Suprapubic skin (tissue), 4 donors: ENCODE measurements at regions not wholly inside any gene's neighbourhood (a gene's known extent, or its start where the extent isn't known, plus 50 kb on each side); places are given as distances from the start of the nearest gene placed in this dataset.

Experiments
- DNase-seq, 2 donors: peaks; one replicate each; pipeline ENCODE4 v3.0.0-alpha.2; 2019; ENCODE audit warnings: low spot score in 2 of 2
- H3K27ac ChIP-seq: fragments of 200-600 bp; sonication (generic); one replicate; pipeline ENCODE4 v1.5.1; 2019
- H3K27me3 ChIP-seq: fragments of 200-600 bp; sonication (generic); one replicate; pipeline ENCODE4 v1.5.1; 2019
- H3K36me3 ChIP-seq: fragments of 200-600 bp; sonication (generic); one replicate; pipeline ENCODE4 v1.5.1; 2019
- H3K4me1 ChIP-seq: fragments of 200-600 bp; sonication (generic); one replicate; pipeline ENCODE4 v1.5.1; 2019
- H3K4me3 ChIP-seq: fragments of 200-600 bp; sonication (generic); one replicate; pipeline ENCODE4 v1.5.1; 2019; ENCODE audit warnings: mild to moderate bottlenecking
- H3K9me3 ChIP-seq: fragments of 200-600 bp; sonication (generic); one replicate; pipeline ENCODE4 v1.5.1; 2019
- EP300 ChIP-seq: sonication (generic); formaldehyde crosslinking; IDR thresholded peaks from one replicate; pipeline ENCODE4 v1.6.1; 2017; ENCODE audit warnings: antibody characterized with exemption
- POLR2A ChIP-seq, 2 donors: fragments of 450-650 bp; IDR thresholded peaks; one replicate each; pipeline ENCODE4 v1.6.1; 2017; ENCODE audit warnings: antibody characterized with exemption in 2 of 2, mild to moderate bottlenecking in 2 of 2, moderate library complexity in 2 of 2
- POLR2AphosphoS5 ChIP-seq, 3 donors: sonication (generic); formaldehyde crosslinking; IDR thresholded peaks; one replicate each; pipeline ENCODE4 v1.6.1; 2017; ENCODE audit warnings: antibody characterized with exemption in 3 of 3
- WGBS: methylation state at CpG from one replicate; pipeline ENCODE4 v1.1.5; 2018; 5-methylcytosine and 5-hydroxymethylcytosine counted together
- TF ChIP-seq, protein P1 (sequence below), 2 donors: fragments of 200-600 bp in 1 of 2; fragments of 450-650 bp in 1 of 2; sonication (generic) in 1 of 2; IDR thresholded peaks; one replicate each; pipeline ENCODE4 v1.5.1; 2016 to 2019; ENCODE audit warnings: antibody characterized with exemption in 2 of 2, mild to moderate bottlenecking in 1 of 2, moderate library complexity in 1 of 2

DNA sequence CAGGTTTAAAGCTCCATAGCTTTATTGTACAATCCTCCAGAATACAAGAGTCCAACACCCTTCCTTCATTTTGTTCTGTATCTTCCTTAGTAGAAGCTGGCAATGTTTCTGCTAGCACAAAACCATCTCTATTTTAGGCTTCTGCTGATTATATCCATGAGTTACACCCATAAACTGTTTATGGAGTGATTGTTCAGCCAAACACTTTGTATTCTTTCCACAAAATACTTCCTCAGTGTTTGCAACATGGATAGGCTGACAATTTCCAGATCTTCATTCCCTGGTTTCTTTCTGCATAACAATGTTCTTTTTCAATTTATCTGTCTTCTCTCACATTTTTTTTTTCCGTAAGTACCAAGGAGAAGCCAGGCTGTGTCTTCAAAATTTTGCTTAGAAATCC is 839.9 kb upstream of the CDH8 start:
- WGBS: 76% methylated on average over 1 of the region's 1 CpG
- H3K27ac ChIP-seq: no peak overlapping the region
- H3K9me3 ChIP-seq: no peaks in the 10 kb centered on the region
- H3K4me1 ChIP-seq: no peaks in the 10 kb centered on the region
- no peaks in the 10 kb centered on the region for H3K27me3 ChIP-seq
- no peak overlapping the region for H3K4me3 ChIP-seq
- no peaks in the 10 kb centered on the region for H3K36me3 ChIP-seq
- no peak for DNase-seq
- TF ChIP-seq EP300: no peak
- no peak for TF ChIP-seq POLR2AphosphoS5 (IDR thresholded peaks at IDR 0.05)

DNA sequence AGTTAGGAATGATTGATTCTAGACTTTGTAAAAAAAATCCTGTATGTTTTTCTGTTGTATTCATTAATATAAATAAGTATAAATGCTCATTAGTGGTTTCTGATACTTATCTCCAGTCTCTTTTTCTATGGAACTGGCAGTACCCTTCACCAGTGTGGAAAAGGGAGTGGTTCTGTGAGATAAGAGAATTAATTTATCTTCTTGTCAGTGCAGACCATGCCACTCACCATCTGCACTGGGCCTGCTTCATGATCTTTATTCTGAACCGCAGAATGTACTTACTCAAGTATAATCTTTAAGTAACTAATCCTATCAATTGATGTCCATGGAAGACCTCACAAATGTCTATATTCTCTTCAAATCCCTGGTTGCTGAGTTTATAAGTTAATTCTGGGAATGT is 836.1 kb upstream of the CDH8 start:
- WGBS: 93% methylated on average over 1 of the region's 1 CpG
- no peak for DNase-seq
- Histone ChIP-seq H3K4me3 (no peak overlapping the region), H3K9me3 (no peaks in the 10 kb centered on the region), H3K36me3 (no peaks in the 10 kb centered on the region), H3K27ac (no peak overlapping the region), H3K27me3 (no peaks in the 10 kb centered on the region), H3K4me1 (no peaks in the 10 kb centered on the region)
- TF ChIP-seq POLR2A (IDR thresholded peaks at IDR 0.05) (no peak), EP300 (no peak), POLR2AphosphoS5 (IDR thresholded peaks at IDR 0.05) (no peak)
- TF ChIP-seq, protein P1, sequence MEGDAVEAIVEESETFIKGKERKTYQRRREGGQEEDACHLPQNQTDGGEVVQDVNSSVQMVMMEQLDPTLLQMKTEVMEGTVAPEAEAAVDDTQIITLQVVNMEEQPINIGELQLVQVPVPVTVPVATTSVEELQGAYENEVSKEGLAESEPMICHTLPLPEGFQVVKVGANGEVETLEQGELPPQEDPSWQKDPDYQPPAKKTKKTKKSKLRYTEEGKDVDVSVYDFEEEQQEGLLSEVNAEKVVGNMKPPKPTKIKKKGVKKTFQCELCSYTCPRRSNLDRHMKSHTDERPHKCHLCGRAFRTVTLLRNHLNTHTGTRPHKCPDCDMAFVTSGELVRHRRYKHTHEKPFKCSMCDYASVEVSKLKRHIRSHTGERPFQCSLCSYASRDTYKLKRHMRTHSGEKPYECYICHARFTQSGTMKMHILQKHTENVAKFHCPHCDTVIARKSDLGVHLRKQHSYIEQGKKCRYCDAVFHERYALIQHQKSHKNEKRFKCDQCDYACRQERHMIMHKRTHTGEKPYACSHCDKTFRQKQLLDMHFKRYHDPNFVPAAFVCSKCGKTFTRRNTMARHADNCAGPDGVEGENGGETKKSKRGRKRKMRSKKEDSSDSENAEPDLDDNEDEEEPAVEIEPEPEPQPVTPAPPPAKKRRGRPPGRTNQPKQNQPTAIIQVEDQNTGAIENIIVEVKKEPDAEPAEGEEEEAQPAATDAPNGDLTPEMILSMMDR (IDR thresholded peaks at IDR 0.05): no peak

DNA sequence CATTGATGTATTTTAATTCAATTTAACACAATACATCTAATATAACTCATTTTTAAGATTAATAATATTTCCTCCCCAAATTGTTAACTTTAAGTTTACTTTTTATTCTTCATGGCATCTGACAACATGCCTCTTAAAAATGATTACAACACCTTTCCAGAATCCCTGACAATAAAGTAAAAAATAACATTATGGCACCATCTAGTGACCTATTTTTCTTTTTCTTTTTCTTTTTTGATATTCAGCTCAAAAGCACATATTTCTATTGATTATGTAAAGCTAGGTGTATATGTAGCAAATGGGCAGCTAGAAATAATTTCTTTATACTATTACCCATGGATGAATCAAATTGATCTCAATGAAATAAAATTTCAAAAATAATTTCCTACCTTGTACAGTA is 834.3 kb upstream of the CDH8 start:
- H3K27ac ChIP-seq: no peak overlapping the region
- TF ChIP-seq POLR2AphosphoS5 (IDR thresholded peaks at IDR 0.05) (no peak), POLR2A (IDR thresholded peaks at IDR 0.05) (no peak), EP300 (no peak)
- TF ChIP-seq, protein P1 (IDR thresholded peaks at IDR 0.05): no peak
- no peaks in the 10 kb centered on the region for H3K36me3 ChIP-seq
- H3K4me1 ChIP-seq: no peaks in the 10 kb centered on the region
- H3K27me3 ChIP-seq: no peaks in the 10 kb centered on the region
- DNase-seq: no peak
- H3K9me3 ChIP-seq: no peaks in the 10 kb centered on the region
- H3K4me3 ChIP-seq: no peak overlapping the region

DNA sequence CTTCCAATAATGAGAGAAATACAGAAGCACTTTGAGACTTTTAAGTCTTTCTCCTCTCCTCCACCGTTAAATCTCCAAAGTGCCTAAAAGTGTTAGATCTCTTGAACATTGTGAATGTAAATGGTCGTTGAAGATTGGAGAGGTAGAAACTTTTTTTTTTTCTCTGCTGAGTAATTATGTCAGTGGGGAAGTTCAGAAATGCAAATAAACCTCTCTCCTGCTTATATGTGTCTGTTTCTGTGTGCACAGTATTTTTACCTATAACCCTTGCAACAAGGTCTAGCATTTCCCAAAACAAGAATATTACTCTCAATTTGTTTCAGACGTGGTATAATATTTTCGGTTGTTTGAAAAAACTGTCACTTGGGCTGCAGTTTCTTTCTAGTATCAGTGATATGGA is 833.6 kb upstream of the CDH8 start:
- TF ChIP-seq POLR2A (IDR thresholded peaks at IDR 0.05) (no peak), POLR2AphosphoS5 (IDR thresholded peaks at IDR 0.05) (no peak), EP300 (no peak)
- TF ChIP-seq, protein P1 (IDR thresholded peaks at IDR 0.05): no peak
- WGBS: 69% methylated on average over 4 of the region's 4 CpGs
- no peak for DNase-seq
- no peaks in the 10 kb centered on the region for H3K36me3 ChIP-seq
- no peaks in the 10 kb centered on the region for H3K4me1 ChIP-seq
- no peaks in the 10 kb centered on the region for H3K27me3 ChIP-seq
- no peak overlapping the region for H3K4me3 ChIP-seq
- no peak overlapping the region for H3K27ac ChIP-seq
- no peaks in the 10 kb centered on the region for H3K9me3 ChIP-seq

DNA sequence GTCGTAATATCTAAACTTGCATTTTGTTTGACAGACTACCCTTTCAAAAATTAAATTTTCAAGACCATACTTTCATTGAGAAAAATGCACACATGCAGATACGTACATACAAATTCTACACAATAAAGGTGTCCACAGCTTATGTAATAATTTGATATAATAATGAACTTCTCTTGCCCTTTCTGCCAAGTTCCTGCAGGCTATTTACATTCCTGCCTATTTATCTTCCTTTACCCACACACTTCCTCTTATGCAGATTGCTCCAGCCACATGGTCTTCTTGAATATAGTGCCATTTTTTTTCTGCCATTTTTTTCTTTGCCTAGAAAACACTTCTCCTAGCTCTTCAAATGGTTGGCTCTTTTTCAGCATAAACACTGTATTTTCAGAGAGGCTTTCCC is 826.9 kb upstream of the CDH8 start:
- no peaks in the 10 kb centered on the region for H3K27me3 ChIP-seq
- no peaks in the 10 kb centered on the region for H3K36me3 ChIP-seq
- no peak overlapping the region for H3K4me3 ChIP-seq
- TF ChIP-seq EP300 (no peak), POLR2A (IDR thresholded peaks at IDR 0.05) (no peak), POLR2AphosphoS5 (IDR thresholded peaks at IDR 0.05) (no peak)
- TF ChIP-seq, protein P1 (IDR thresholded peaks at IDR 0.05): no peak
- DNase-seq: no peak
- H3K27ac ChIP-seq: no peak overlapping the region
- no peaks in the 10 kb centered on the region for H3K9me3 ChIP-seq
- 83% methylated on average over 2 of the region's 2 CpGs for WGBS
- no peaks in the 10 kb centered on the region for H3K4me1 ChIP-seq

DNA sequence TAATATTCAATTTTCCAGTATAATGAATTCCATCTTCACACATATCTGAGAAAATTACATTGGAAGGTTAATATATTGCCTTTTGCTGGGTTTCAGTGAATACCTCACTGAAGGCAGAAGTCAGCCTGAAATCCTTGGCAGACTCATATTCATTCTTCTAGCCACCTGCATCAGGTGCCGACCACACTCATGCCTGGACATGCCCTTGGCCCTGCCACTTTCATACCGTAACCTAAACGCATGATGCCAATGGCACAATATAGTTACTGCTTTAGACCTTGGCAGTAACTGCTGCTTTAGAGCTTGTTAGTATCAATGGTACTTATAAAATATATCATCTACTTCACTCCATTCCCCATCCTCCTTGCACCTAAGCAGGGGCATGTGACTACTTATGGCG is 817.6 kb upstream of the CDH8 start:
- no peak for DNase-seq
- H3K27me3 ChIP-seq: no peaks in the 10 kb centered on the region
- no peak overlapping the region for H3K4me3 ChIP-seq
- TF ChIP-seq EP300: no peak
- TF ChIP-seq POLR2AphosphoS5 (IDR thresholded peaks at IDR 0.05): no peak
- no peak for TF ChIP-seq POLR2A (IDR thresholded peaks at IDR 0.05)
- TF ChIP-seq, protein P1 (IDR thresholded peaks at IDR 0.05): no peak
- 64% methylated on average over 4 of the region's 4 CpGs for WGBS
- no peaks in the 10 kb centered on the region for H3K9me3 ChIP-seq
- H3K36me3 ChIP-seq: no peaks in the 10 kb centered on the region
- H3K4me1 ChIP-seq: no peaks in the 10 kb centered on the region
- no peak overlapping the region for H3K27ac ChIP-seq
